Omental fat pad (tissue), 3 donors: ENCODE measurements at regions not wholly inside any gene's neighbourhood (a gene's known extent, or its start where the extent isn't known, plus 50 kb on each side); places are given as distances from the start of the nearest gene placed in this dataset.

Source experiments
- ATAC-seq: fragments of 150-250 bp; one replicate; pipeline ENCODE4 v1.9.1; 2016; ENCODE audit warnings: mild to moderate bottlenecking, moderate library complexity; ENCODE audit not compliant: low FRiP score
- DNase-seq: peaks from one replicate; pipeline ENCODE4 v3.0.0-alpha.2; 2019; ENCODE audit warnings: low spot score
- CTCF ChIP-seq, 3 donors: fragments of 450-650 bp; IDR thresholded peaks; one replicate each; pipeline ENCODE4 v1.5.1; 2016 to 2017; ENCODE audit warnings: antibody characterized with exemption in 3 of 3, mild to moderate bottlenecking in 3 of 3, moderate library complexity in 2 of 3

- TF ChIP-seq CTCF (IDR thresholded peaks at IDR 0.05) = no peak
- no peak for ATAC-seq
These were observed 286.2 kb upstream of the UBE2E2 start for GRCh38 chr3:22916933-22917332.

GRCh38 chr3:22920006-22920405 lies 283.1 kb upstream of the UBE2E2 start:
- no peak for DNase-seq
- no peak for ATAC-seq
- no peak for TF ChIP-seq CTCF (IDR thresholded peaks at IDR 0.05)

More at GRCh38 chr3:22916933-22917332, 286.2 kb upstream of the UBE2E2 start:
- DNase-seq = no peak

- no peak for ATAC-seq
- no peak for DNase-seq
- TF ChIP-seq CTCF (IDR thresholded peaks at IDR 0.05) = no peak
These were observed 280.8 kb upstream of the UBE2E2 start for GRCh38 chr3:22922317-22922716.

GRCh38 chr3:22923711-22924110 lies 279.4 kb upstream of the UBE2E2 start:
- DNase-seq = no peak
- no peak for ATAC-seq
- no peak for TF ChIP-seq CTCF (IDR thresholded peaks at IDR 0.05)

GRCh38 chr3:22928216-22929110 lies 274.7 kb upstream of the UBE2E2 start:
- TF ChIP-seq CTCF (IDR thresholded peaks at IDR 0.05) = no peak
- ATAC-seq (no peak), DNase-seq (no peak)

GRCh38 chr3:22933051-22933840 lies 269.9 kb upstream of the UBE2E2 start:
- ATAC-seq (no peak), DNase-seq (no peak)
- no peak for TF ChIP-seq CTCF (IDR thresholded peaks at IDR 0.05)
